K562 (cell line): ENCODE measurements at regions not wholly inside any gene's neighbourhood (a gene's known extent, or its start where the extent isn't known, plus 50 kb on each side); places are given as distances from the start of the nearest gene placed in this dataset.

Experiments used
- CXXC5 ChIP-seq: fragments of 250-450 bp; sonication (Bioruptor Pico); IDR thresholded peaks from 2 replicates; pipeline ENCODE4 v1.8.0; 2022; ENCODE audit warnings: inconsistent platforms, mild to moderate bottlenecking, moderate library complexity
- GATA2 ChIP-seq: sonication (generic); formaldehyde crosslinking; IDR thresholded peaks from 2 replicates; pipeline ENCODE4 v1.4.0; 2020; ENCODE audit warnings: mild to moderate bottlenecking, missing genetic modification reagents
- GATAD2B ChIP-seq: fragments of 450-650 bp; IDR thresholded peaks from 2 replicates; pipeline ENCODE4 v1.6.1; 2017; ENCODE audit warnings: mild to moderate bottlenecking, borderline replicate concordance
- HDAC3 ChIP-seq: fragments of 450-650 bp; IDR thresholded peaks from 2 replicates; pipeline ENCODE4 v1.6.1; 2018; ENCODE audit warnings: borderline replicate concordance, mild to moderate bottlenecking, moderate library complexity; ENCODE audit not compliant: partially characterized antibody
- POLR2G ChIP-seq: fragments of 200-400 bp; formaldehyde crosslinking; IDR thresholded peaks from 2 replicates; pipeline ENCODE4 v1.6.1; 2017; ENCODE audit warnings: low read depth, mild to moderate bottlenecking, antibody characterized with exemption, low read length, moderate library complexity
- SAFB2 ChIP-seq: fragments of 200-400 bp; formaldehyde crosslinking; IDR thresholded peaks from 2 replicates; pipeline ENCODE4 v1.6.1; 2018; ENCODE audit warnings: borderline replicate concordance, low read length, low read depth, moderate library complexity; ENCODE audit not compliant: severe bottlenecking
- ZKSCAN8 ChIP-seq: fragments of 200-800 bp; sonication (Bioruptor generic); IDR thresholded peaks from 2 replicates; pipeline ENCODE4 v1.6.1; 2016; ENCODE audit warnings: missing genetic modification characterization, missing compliant biosample characterization
- ZNF583 ChIP-seq: fragments of 250-450 bp; sonication (Bioruptor Pico); IDR thresholded peaks from 2 replicates; pipeline ENCODE4 v1.4.0; 2020
- ZNF766 ChIP-seq: fragments of 200-800 bp; sonication (Bioruptor generic); conservative IDR thresholded peaks from 2 replicates; pipeline ENCODE4 v1.6.1; 2016; ENCODE audit warnings: missing genetic modification characterization, missing compliant biosample characterization
- TF ChIP-seq, protein P1 (sequence below): fragments of 150-350 bp; IDR thresholded peaks from 2 replicates; pipeline ENCODE4 v1.6.1; 2014; ENCODE audit warnings: low read depth, mild to moderate bottlenecking, low read length, borderline replicate concordance
- TF ChIP-seq, protein P2 (sequence below): fragments of 450-650 bp; formaldehyde crosslinking; IDR thresholded peaks from 2 replicates; pipeline ENCODE4 v1.4.0; 2022; ENCODE audit warnings: missing genetic modification characterization
- TF ChIP-seq, protein P3 (sequence below): fragments of 250-450 bp; sonication (Bioruptor Pico); IDR thresholded peaks from 2 replicates; pipeline ENCODE4 v1.5.1; 2021; ENCODE audit warnings: mild to moderate bottlenecking

DNA sequence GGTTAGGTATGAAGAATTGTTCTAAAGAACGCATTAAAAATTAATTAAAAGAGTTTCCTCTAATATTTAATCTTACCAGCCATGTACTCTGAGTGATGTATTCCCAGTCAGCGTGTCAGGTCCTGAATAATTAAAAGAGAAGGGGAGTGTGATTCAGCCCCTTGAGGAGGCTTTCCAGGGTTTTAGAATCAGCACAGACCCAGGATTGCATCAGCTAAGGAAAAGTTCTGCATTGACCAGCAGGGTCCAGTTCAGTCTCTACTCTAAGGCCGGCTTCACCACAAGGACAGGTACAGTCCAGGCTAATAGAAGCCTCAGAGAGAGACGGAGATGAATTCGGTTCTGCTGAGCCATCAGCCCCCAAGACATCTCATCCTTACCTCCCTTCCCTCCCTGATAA is 499.5 kb upstream of the PROK2 start (continued):
- TF ChIP-seq, protein P1, sequence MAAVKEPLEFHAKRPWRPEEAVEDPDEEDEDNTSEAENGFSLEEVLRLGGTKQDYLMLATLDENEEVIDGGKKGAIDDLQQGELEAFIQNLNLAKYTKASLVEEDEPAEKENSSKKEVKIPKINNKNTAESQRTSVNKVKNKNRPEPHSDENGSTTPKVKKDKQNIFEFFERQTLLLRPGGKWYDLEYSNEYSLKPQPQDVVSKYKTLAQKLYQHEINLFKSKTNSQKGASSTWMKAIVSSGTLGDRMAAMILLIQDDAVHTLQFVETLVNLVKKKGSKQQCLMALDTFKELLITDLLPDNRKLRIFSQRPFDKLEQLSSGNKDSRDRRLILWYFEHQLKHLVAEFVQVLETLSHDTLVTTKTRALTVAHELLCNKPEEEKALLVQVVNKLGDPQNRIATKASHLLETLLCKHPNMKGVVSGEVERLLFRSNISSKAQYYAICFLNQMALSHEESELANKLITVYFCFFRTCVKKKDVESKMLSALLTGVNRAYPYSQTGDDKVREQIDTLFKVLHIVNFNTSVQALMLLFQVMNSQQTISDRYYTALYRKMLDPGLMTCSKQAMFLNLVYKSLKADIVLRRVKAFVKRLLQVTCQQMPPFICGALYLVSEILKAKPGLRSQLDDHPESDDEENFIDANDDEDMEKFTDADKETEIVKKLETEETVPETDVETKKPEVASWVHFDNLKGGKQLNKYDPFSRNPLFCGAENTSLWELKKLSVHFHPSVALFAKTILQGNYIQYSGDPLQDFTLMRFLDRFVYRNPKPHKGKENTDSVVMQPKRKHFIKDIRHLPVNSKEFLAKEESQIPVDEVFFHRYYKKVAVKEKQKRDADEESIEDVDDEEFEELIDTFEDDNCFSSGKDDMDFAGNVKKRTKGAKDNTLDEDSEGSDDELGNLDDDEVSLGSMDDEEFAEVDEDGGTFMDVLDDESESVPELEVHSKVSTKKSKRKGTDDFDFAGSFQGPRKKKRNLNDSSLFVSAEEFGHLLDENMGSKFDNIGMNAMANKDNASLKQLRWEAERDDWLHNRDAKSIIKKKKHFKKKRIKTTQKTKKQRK, result no peak
- TF ChIP-seq HDAC3 (no peak), SAFB2 (no peak), ZNF583 (peak; percentile 32; the same call in 1 of the 2 replicates), CXXC5 (CRISPR knock-in tag) (peak; percentile 8; the same call in 1 of the 2 replicates), GATAD2B (no peak), POLR2G (no peak), GATA2 (CRISPR knock-in tag) (no peak), ZNF766 (CRISPR knock-in tag) (no peak), ZKSCAN8 (CRISPR knock-in tag) (no peak)
- TF ChIP-seq, protein P2, sequence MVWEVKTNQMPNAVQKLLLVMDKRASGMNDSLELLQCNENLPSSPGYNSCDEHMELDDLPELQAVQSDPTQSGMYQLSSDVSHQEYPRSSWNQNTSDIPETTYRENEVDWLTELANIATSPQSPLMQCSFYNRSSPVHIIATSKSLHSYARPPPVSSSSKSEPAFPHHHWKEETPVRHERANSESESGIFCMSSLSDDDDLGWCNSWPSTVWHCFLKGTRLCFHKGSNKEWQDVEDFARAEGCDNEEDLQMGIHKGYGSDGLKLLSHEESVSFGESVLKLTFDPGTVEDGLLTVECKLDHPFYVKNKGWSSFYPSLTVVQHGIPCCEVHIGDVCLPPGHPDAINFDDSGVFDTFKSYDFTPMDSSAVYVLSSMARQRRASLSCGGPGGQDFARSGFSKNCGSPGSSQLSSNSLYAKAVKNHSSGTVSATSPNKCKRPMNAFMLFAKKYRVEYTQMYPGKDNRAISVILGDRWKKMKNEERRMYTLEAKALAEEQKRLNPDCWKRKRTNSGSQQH (CRISPR knock-in tag), result no peak
- TF ChIP-seq, protein P3, sequence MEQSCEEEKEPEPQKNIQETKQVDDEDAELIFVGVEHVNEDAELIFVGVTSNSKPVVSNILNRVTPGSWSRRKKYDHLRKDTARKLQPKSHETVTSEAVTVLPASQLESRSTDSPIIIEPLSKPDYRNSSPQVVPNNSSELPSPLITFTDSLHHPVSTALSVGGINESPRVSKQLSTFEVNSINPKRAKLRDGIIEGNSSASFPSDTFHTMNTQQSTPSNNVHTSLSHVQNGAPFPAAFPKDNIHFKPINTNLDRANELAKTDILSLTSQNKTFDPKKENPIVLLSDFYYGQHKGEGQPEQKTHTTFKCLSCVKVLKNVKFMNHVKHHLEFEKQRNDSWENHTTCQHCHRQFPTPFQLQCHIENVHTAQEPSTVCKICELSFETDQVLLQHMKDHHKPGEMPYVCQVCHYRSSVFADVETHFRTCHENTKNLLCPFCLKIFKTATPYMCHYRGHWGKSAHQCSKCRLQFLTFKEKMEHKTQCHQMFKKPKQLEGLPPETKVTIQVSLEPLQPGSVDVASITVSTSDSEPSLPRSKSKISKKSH (CRISPR knock-in tag), result no peak
